Neural crest cell (in vitro differentiated cells): ENCODE measurements at regions not wholly inside any gene's neighbourhood (a gene's known extent, or its start where the extent isn't known, plus 50 kb on each side); places are given as distances from the start of the nearest gene placed in this dataset.
A peak's percentile ranks its signal among the peaks of the same experiment; 100 is the strongest.

Experiments used
- DNase-seq: peaks from one replicate; pipeline ENCODE4 v3.0.0; 2021; ENCODE audit warnings: low read depth, mixed read lengths, low spot score
- H3K27ac Mint-ChIP-seq: one replicate; pipeline ENCODE4 v1.8.0; 2021; ENCODE audit warnings: mild to moderate bottlenecking, mixed read lengths; ENCODE audit not compliant: unreplicated experiment
- H3K27me3 Mint-ChIP-seq: 2 replicates; pipeline ENCODE4 v1.8.0; 2021; ENCODE audit warnings: low read depth, mild to moderate bottlenecking, mixed read lengths
- H3K36me3 Mint-ChIP-seq: 2 replicates; pipeline ENCODE4 v1.8.0; 2021; ENCODE audit warnings: low read depth, mild to moderate bottlenecking, mixed read lengths
- H3K4me1 Mint-ChIP-seq: 2 replicates; pipeline ENCODE4 v1.8.0; 2021; ENCODE audit warnings: mixed read lengths
- H3K4me3 Mint-ChIP-seq: one replicate; pipeline ENCODE4 v1.8.0; 2021; ENCODE audit warnings: mild to moderate bottlenecking, mixed read lengths
- H3K9me3 Mint-ChIP-seq: 2 replicates; pipeline ENCODE4 v1.8.0; 2021; ENCODE audit warnings: mixed read lengths
- CTCF ChIP-seq: fragments of 200-600 bp; sonication (generic); conservative IDR thresholded peaks from 2 replicates; pipeline ENCODE4 v1.5.0; 2021; ENCODE audit warnings: antibody characterized with exemption, mild to moderate bottlenecking

DNA sequence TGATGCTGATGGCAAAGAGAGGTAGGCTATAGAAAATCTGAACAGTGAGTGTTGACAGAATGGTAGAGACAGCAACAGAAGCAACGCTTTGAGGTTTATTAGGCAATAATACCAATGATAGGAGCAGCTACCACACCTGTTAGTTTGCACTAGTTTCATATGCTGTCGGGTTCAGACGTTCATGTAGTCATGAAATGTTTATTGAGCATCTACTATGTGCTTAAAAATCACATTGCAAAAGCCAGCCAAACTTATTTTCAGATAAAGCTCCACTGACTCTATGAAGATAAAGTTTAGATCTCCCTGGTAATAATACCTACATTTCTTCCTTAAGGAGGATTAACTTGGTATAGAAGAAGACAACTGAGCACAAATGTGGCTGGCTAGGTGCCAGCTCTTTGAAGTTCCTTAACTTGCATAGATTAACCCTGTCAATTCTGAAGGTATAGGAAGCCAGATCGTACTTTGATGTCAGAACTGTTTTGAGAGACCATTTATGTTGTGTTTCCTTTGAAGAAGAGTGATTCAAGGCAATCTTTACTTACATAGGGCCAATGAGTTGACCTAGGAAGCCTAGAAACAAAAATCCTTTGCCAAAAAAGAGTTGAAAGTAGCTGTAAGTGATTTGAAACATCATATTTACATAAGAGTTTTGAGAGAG lies 71.5 kb downstream of the DISP1 start:
- no peak for DNase-seq
- TF ChIP-seq CTCF, result no peak
- H3K27ac Mint-ChIP-seq, result no peak overlapping the region
- peaks cover 4% of the 10 kb centered on the region for H3K4me1 Mint-ChIP-seq
- H3K9me3 Mint-ChIP-seq, result no peaks in the 10 kb centered on the region
- H3K4me3 Mint-ChIP-seq, result no peak overlapping the region
- H3K36me3 Mint-ChIP-seq, result peaks cover 7% of the 10 kb centered on the region
- H3K27me3 Mint-ChIP-seq, result no peaks in the 10 kb centered on the region

- TF ChIP-seq CTCF, result no peak
- Mint-ChIP-seq H3K27ac (no peak overlapping the region), H3K36me3 (peaks cover 7% of the 10 kb centered on the region), H3K9me3 (no peaks in the 10 kb centered on the region), H3K4me3 (no peak overlapping the region), H3K4me1 (peaks cover 4% of the 10 kb centered on the region), H3K27me3 (no peaks in the 10 kb centered on the region)
- no peak for DNase-seq
Observed at GRCh38 chr1:222886878-222887351, 72.1 kb downstream of the DISP1 start.

- Mint-ChIP-seq H3K36me3 (peaks cover 7% of the 10 kb centered on the region), H3K27me3 (no peaks in the 10 kb centered on the region), H3K4me3 (peak overlapping the region; percentile 9), H3K27ac (no peak overlapping the region), H3K4me1 (peaks cover 4% of the 10 kb centered on the region), H3K9me3 (no peaks in the 10 kb centered on the region)
- no peak for TF ChIP-seq CTCF
- DNase-seq, result no peak
Observed at GRCh38 chr1:222889440-222889839, 74.6 kb downstream of the DISP1 start.

- no peaks in the 10 kb centered on the region for H3K27me3 Mint-ChIP-seq
- H3K36me3 Mint-ChIP-seq, result peaks cover 7% of the 10 kb centered on the region
- no peak for DNase-seq
- H3K9me3 Mint-ChIP-seq, result no peaks in the 10 kb centered on the region
- no peak overlapping the region for H3K27ac Mint-ChIP-seq
- H3K4me1 Mint-ChIP-seq, result peaks cover 4% of the 10 kb centered on the region
- H3K4me3 Mint-ChIP-seq, result no peak overlapping the region
- no peak for TF ChIP-seq CTCF
Observed at GRCh38 chr1:222890716-222891115, 75.9 kb downstream of the DISP1 start.

DNA sequence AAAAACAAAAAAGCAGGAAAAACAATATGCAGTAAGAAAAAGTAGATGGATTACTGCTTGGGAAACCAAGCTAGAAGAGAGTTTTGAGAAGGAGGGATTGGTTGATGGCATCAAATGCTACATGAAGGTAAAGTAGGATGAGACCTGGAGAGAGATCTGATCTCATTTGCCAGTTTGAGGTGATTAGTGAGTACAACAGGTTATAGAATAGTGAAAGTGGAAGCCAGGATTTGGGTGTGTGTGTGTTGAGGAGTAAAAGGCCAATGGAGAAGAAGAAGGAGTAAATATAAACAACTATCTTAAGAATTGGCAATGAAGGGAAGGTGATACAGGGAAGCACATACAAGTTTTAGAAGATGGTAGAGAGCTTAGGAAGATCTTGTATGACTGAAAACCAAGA lies 76.7 kb downstream of the DISP1 start:
- H3K9me3 Mint-ChIP-seq, result no peaks in the 10 kb centered on the region
- TF ChIP-seq CTCF, result no peak
- H3K27me3 Mint-ChIP-seq, result no peaks in the 10 kb centered on the region
- peaks cover 4% of the 10 kb centered on the region for H3K36me3 Mint-ChIP-seq
- H3K4me1 Mint-ChIP-seq, result peaks cover 4% of the 10 kb centered on the region
- DNase-seq, result no peak
- no peak overlapping the region for H3K4me3 Mint-ChIP-seq
- no peak overlapping the region for H3K27ac Mint-ChIP-seq
